Hindlimb muscle (tissue), 1 donor: ENCODE measurements at regions not wholly inside any gene's neighbourhood (a gene's known extent, or its start where the extent isn't known, plus 50 kb on each side); places are given as distances from the start of the nearest gene placed in this dataset.

ENCODE experiments used
- DNase-seq: peaks from one replicate; pipeline ENCODE4 v3.0.0-alpha.2; 2013

- no peak for DNase-seq
These were observed 92.8 kb upstream of the SEPTIN5 start for GRCh38 chr22:19621373-19622060.

GRCh38 chr22:19622061-19622441 is 92.3 kb upstream of the SEPTIN5 start:
- DNase-seq = no peak

GRCh38 chr22:19625331-19626041 is 88.8 kb upstream of the SEPTIN5 start:
- DNase-seq = no peak

- no peak for DNase-seq
These were observed 88.2 kb upstream of the SEPTIN5 start for GRCh38 chr22:19626042-19626587.

DNA sequence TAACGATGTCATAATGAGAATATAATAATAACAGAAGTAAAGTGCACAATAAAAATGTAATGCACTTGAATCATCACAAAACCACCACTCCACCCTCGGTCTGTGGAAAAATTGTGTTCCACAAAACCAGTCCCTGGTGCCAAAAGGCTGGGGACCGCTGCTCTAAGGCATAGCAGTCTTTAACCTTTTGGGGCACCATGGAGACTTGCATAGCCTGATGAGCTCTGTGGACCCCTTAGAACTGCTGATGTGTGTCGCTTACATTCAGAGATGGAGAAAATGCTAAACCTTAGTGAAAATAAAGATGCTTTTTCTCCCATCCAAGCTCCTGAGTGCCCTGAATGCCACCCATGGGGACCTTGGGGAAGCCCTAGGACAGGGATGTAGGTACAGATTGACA is 87.6 kb upstream of the SEPTIN5 start:
- no peak for DNase-seq

- DNase-seq = no peak
These were observed 86.1 kb upstream of the SEPTIN5 start for GRCh38 chr22:19628038-19628776.

DNA sequence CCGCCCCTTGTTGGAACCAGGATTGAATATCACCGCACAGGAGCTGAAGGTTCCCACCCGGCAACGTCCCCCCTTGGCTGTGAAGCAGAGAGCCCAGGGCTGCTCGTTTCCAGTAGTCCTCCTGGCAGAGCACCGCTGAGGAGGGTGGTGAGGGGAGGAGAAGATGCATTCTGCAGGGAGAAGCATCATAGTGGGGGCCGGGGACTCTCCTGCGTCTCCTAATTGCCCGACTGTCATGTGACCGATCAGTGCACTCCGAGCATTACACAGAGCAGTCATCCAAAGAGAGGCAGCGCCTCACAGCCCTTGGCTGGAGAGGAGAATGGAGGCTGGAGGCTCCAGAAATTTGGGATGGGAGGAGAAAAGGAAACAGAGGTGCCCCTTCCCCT is 85.0 kb upstream of the SEPTIN5 start:
- DNase-seq = no peak

DNA sequence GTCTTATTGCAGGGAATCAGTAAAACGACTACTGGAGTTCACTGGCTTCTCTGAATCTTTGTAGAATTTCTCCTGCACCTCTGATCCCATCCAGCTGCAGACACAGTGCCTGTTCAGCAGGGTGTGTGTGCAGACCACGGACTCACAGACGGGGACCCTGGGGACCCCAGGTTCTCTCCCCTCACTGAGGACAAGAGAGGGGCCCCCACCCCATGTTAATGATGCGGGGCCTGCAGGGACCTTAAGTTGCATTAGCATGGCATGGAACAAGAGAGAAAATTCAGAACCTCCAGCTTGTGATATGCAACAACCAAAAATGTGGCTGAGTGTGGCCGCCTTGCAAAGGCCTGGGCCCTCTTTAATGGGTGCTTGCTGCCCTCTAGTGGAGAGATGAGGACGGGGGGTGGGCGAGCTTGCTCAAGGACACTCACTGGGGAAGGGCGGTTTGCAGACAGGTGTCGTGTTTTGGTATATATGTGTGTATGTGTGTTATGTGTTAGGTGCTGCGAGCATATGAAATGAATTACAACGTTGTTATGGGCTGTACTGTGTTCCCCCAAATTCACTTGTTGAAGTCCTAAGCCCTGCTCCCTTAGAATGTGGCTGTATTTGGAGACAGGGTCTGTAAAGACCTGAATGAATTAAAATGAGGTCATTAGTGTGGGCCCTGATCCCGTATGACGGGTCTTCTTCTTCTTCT is 84.4 kb upstream of the SEPTIN5 start:
- DNase-seq = peak; percentile 83

- no peak for DNase-seq
These were observed 83.7 kb upstream of the SEPTIN5 start for GRCh38 chr22:19630614-19631013.

DNA sequence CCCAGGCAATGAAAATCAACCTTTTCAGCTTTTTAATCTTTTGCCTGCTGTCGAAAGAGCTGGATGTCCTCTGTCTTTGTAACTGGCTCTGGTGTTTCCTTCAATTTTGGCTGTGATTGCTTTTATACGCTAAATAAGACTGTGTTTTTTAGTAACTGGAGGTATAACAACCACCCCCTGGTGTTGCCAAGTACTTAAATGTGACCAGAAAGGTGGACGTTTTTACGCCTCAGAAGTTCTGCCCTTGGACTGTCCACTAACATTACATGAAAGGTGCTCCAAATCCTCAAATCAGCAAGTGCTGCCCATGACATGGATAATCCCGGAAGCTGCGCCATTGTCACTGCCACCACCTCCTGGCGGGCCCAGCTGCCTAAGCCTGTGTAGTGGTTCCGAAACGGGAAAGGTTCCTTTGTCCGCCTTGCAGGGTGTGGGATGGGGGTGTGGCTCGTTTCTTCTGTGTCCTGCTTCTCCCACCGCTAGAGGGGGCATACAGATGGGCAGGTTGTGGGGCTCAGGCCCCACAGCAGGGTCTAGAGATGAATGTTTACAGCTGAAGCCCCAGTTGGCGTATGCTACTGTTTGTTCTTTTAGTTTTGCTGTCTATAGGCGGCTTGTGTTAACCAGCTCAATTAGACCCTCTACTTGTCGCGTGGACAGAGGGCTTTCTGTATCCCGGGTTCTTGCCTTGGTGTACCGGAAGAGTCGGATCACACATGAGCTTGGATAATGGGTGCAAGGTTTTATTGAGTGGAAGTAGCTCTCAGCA is 82.2 kb upstream of the SEPTIN5 start:
- DNase-seq = no peak

DNA sequence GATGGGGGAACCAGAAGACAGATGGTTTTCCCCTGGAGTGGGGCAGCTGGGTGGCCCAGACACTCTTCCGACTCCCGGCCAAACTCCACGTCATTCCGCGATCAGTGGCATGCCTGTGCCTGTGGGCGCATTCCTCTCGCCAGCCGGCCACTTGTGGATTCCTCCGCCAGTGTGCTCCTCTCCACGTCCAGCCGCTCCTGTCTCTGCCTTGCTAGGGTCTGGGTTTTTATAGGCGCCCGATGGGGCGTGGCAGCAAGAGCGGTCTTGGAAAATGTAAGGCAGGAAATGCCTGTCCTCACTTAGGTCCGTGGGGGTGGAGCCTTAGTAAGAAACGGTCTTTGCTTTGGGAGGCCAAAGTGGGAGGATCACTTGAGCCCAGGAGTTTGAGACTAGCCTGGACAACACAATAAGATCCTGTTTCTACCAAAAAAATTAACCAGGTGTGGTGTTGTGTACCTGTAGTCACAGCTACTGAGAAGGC is 81.6 kb upstream of the SEPTIN5 start:
- DNase-seq = no peak

- no peak for DNase-seq
These were observed 79.9 kb upstream of the SEPTIN5 start for GRCh38 chr22:19634226-19634975.

DNA sequence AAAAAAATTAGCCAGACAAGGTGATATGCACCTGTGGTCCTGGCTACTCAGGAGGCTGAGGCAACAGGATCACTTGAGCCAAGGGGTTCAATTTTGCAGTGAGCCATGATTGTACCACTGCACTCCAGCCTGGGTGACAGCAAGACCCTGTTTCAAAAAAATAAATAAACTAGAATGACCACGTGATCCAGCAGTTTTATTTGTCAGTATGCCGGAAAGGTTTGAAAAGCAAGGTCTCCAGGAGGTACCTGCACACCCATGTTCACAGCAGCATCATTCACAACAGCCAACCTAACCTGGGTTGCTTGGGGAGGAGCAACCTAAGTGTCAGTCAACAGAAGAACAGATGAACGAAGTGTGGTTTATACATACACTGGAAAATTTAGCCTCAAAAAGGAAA is 78.7 kb upstream of the SEPTIN5 start:
- no peak for DNase-seq

- no peak for DNase-seq
These were observed 77.5 kb upstream of the SEPTIN5 start for GRCh38 chr22:19636696-19637407.

GRCh38 chr22:19637408-19638281 is 76.7 kb upstream of the SEPTIN5 start:
- DNase-seq = no peak

GRCh38 chr22:19638282-19639015 is 75.9 kb upstream of the SEPTIN5 start:
- no peak for DNase-seq

- DNase-seq = no peak
These were observed 74.6 kb upstream of the SEPTIN5 start for GRCh38 chr22:19639610-19640135.

GRCh38 chr22:19640306-19640705 is 74.0 kb upstream of the SEPTIN5 start:
- DNase-seq = no peak
